ENCODE measurements at regions not wholly inside any gene's neighbourhood (a gene's known extent, or its start where the extent isn't known, plus 50 kb on each side); places are given as distances from the start of the nearest gene placed in this dataset.

- no peak for DNase-seq
- no peak for ATAC-seq (ENCODE audit: poor library complexity)
- intact Hi-C loops (cut with DNase I), result no loop called here
These were observed 105.1 kb downstream of the TRMT11 start for GRCh38 chr6:126091466-126091865.

- intact Hi-C loops (cut with DNase I), result no loop called here
- DNase-seq (no peak), ATAC-seq (ENCODE audit: poor library complexity) (no peak)
These were observed 106.8 kb downstream of the TRMT11 start for GRCh38 chr6:126093108-126093507.

- ATAC-seq (ENCODE audit: poor library complexity) (no peak), DNase-seq (no peak)
- intact Hi-C loops (cut with DNase I), result no loop called here
These were observed 108.1 kb downstream of the TRMT11 start for GRCh38 chr6:126094411-126094810.

DNA sequence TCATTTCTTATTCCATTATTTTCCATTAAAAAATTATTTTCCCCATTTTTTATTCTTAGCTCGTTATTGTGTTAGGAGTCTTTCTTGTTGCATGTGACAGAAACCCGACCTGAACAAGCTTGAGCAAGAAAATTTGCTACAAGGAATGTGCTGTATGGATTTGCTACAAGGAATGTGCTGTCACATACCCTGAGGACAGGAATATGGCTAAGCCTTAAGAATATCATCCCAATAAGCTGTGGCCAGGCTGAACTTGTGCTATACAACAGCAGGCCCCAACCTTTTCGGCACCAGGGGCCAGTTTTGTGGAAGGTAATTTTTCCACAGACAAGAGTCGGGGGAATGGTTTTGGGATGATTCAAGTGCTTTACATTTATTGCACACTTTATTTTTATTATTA lies 114.0 kb downstream of the TRMT11 start:
- intact Hi-C loops (cut with DNase I), result no loop called here
- DNase-seq (no peak), ATAC-seq (ENCODE audit: poor library complexity) (no peak)

DNA sequence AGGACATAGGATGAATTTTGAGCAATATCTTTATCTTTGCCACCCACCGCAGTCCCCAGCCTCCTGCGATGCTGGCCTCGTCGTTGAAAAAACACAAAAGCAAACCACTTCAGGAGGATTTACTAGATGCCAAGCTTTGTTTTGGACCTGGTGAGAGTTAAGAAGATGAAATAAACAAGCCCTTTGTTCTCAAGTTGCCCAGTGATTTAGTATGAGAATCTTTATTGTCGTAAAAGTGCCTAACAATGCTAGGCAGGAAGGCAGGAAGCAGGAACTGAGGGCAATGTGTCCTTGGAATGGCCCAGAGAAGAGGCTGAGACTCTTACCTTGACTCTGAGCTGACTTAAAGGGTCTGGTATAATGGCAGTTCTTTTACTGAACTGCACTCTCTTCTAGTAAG lies 116.0 kb downstream of the TRMT11 start:
- ATAC-seq (ENCODE audit: poor library complexity) (no peak), DNase-seq (no peak)
- intact Hi-C loops (cut with DNase I), result no loop called here

DNA sequence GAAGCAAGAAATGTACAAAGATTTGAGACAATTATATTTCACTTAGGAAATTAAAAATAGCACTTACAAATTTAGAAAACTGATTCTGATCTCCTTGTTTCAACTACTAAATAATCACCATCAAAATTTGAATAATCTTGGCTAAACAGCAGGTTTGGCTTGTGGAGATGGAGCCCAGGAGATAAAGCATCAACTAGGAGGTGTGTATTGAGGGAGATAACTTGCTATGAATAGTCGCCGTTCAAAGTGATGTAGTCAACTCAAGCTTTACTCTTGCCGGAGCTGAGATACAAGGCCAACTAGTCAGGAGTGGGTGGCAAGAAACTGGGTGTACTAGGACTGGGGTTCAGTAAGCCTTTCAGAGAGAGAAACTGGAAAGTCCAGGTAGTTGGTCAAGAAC lies 117.7 kb downstream of the TRMT11 start:
- ATAC-seq (ENCODE audit: poor library complexity) (no peak), DNase-seq (no peak)
- intact Hi-C loops (cut with DNase I), result no loop called here

DNA sequence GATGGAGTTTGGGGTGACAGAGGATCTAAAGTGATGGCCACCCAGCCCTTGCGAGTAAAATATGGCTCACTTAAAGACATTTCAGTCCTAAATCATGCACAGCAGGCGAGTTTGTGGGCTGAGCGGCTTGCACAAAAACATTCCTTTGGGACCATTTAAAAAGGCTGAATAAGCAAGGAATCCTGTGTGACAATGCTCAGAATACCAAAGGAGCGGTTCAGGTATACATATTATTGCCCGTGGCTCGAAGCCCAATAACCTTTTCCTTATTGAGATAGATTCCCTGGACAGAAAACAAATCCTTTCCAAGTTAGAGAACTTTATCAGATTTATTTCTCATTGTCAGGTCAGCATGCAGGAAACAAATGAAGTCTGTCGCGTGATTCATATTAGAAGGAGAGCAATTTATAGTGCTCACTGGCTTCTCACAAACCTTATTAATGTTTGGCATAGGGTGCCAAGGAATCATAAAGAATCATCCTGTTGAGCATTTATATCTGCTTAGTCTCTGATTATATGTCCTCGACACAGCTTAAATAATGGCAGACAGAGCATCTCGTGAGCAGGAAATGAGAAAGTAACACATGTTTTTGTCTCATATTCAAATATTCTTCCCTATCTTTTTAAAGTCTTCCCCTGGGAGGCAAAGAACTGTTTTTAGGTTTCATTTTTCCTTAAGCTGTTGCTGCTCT lies 121.3 kb downstream of the TRMT11 start:
- DNase-seq (no peak), ATAC-seq (ENCODE audit: poor library complexity) (no peak)
- intact Hi-C loops (cut with DNase I), result no loop called here

GRCh38 chr6:126110512-126111270 lies 124.4 kb downstream of the TRMT11 start:
- intact Hi-C loops (cut with DNase I), result no loop called here
- ATAC-seq (ENCODE audit: poor library complexity), result no peak

DNA sequence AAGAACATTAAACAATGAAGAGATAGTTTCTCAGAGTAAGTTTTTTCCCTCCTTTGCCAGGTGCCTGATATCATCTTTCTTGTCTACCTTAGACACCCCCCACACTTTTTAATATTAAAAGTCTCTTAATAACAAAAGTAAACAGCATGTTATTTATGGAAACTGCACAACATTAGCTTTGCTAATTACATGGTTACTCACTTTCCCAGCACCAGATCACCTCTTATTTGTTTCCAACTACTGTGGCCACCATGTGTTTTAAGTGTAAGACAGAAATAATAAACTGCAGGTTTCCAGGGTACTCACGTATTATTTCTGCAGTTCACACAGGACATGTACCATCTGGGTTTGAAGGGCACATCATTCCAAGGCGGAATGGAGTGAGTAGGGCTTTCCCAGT lies 125.0 kb downstream of the TRMT11 start:
- intact Hi-C loops (cut with DNase I), result no loop called here
- no peak for ATAC-seq (ENCODE audit: poor library complexity)
- no peak for DNase-seq

More at GRCh38 chr6:126110512-126111270, 124.4 kb downstream of the TRMT11 start:
- no peak for DNase-seq

DNA sequence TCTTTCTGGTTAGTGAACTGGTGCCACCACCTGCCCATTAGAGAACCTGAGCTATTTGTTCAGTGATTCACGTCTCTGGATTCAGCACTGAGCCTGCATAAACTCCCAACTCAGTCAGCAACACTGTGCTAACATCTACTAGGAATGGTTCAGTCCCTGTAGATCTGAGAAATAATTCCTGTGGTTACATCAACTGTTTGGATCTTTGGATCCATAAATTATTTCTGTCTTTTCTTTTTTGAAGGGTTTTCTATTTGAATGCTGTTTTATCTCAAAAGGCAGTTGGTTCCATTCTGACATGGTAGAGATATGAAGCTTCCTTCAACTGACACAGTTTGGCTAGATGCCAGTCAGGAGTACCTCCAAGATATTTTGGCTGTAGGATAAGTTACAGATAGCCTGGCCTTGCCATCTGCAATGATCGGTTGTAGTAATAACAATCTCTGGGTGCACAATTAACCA lies 125.9 kb downstream of the TRMT11 start:
- DNase-seq (no peak), ATAC-seq (ENCODE audit: poor library complexity) (no peak)
- intact Hi-C loops (cut with DNase I), result no loop called here

GRCh38 chr6:126113261-126113660 lies 126.9 kb downstream of the TRMT11 start:
- DNase-seq, result no peak
- intact Hi-C loops (cut with DNase I), result no loop called here
- no peak for ATAC-seq (ENCODE audit: poor library complexity)

GRCh38 chr6:126117251-126117650 lies 130.9 kb downstream of the TRMT11 start:
- intact Hi-C loops (cut with DNase I), result no loop called here
- ATAC-seq (ENCODE audit: poor library complexity) (no peak), DNase-seq (no peak)

- ATAC-seq (ENCODE audit: poor library complexity), result peak; percentile 93
- no peak for DNase-seq
- intact Hi-C loops (cut with DNase I), result no loop called here
These were observed 131.9 kb downstream of the TRMT11 start for GRCh38 chr6:126118058-126118755.

GRCh38 chr6:126118936-126119335 lies 132.6 kb downstream of the TRMT11 start:
- no peak for DNase-seq
- intact Hi-C loops (cut with DNase I), result no loop called here
- no peak for ATAC-seq (ENCODE audit: poor library complexity)

DNA sequence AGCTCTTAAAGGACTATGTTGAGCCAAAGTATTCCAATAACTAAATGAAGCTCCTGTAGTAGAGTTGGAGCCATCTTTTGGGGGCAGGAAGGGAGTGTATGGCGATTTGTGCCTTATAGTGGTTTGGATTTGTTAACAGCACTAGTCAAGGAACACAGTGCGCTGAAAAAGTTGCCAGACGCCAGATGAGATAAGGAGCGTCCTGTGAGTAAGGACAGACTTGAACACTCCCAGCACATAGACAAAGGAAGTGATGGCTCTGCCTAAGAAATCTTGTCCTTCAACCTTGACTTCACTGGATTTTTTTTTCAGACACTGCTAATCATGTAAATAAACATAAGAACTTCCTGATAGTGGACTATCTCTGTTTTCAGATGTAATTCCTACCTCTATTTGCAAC lies 136.9 kb downstream of the TRMT11 start:
- peak; percentile 40 for DNase-seq
- no peak for ATAC-seq (ENCODE audit: poor library complexity)
- intact Hi-C loops (cut with DNase I), result no loop called here

DNA sequence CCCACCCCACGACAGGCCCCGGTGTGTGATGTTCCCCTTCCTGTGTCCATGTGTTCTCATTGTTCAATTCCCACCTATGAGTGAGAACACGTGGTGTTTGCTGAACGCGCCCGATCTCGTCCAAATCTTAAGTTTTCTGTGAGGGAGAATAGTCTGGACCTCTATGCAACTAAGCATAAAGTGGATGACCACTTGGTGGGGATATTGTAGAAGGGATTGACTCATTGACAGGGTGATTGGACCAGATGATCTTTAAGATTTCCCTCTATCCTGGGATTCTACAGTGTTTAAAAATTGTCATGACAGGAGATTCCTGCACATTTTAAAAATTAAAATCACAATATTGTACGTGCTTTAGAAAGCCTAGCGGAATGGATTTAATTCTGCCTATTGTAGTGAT lies 141.3 kb downstream of the TRMT11 start:
- ATAC-seq (ENCODE audit: poor library complexity), result no peak
- intact Hi-C loops (cut with DNase I), result no loop called here
- no peak for DNase-seq

DNA sequence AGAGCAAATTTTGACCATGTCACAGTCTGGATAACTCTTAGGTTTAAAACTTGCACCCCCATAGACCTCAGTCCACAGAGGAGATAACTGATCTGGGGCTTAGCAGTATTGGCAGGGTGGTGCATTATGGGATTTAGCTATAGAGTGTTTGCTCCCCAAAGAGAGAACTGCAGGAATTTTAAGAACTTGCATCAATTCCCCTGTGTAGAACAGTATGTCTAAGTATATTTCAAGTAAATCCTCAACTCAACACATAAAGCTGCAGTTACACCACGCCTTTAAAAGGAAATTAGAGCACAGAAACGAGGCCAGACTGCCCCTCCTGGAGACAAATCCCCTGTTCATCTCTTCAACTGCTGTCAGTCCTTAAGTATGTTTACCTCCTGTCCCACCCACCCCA lies 144.9 kb downstream of the TRMT11 start:
- ATAC-seq (ENCODE audit: poor library complexity) (no peak), DNase-seq (no peak)
- intact Hi-C loops (cut with DNase I), result no loop called here

DNA sequence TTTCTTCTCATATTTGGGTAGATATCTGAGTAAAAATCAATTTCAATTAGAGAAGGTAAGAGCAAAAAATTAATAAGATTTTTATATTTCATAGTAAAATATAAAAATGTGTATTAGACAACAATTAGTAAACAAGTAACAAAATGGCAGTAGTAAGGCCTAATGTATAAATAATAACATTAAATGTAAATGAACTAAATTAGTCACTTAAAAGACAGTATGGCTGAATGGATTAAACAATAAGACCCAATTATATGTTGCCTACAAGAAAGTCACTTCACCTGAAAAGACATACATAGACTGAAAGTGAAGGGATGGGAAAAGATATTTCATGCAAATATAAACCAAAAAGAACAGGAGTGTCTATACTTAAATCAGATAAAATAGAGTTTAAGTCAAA lies 147.6 kb downstream of the TRMT11 start:
- DNase-seq (no peak), ATAC-seq (ENCODE audit: poor library complexity) (no peak)
- intact Hi-C loops (cut with DNase I), result no loop called here

GRCh38 chr6:126134491-126134890 lies 148.2 kb downstream of the TRMT11 start:
- no peak for DNase-seq
- ATAC-seq (ENCODE audit: poor library complexity), result no peak
- intact Hi-C loops (cut with DNase I), result no loop called here

- ATAC-seq (ENCODE audit: poor library complexity) (no peak), DNase-seq (no peak)
- intact Hi-C loops (cut with DNase I), result no loop called here
These were observed 153.7 kb downstream of the TRMT11 start for GRCh38 chr6:126140015-126140414.
